ENCODE measurements at regions not wholly inside any gene's neighbourhood (a gene's known extent, or its start where the extent isn't known, plus 50 kb on each side); places are given as distances from the start of the nearest gene placed in this dataset.

DNA sequence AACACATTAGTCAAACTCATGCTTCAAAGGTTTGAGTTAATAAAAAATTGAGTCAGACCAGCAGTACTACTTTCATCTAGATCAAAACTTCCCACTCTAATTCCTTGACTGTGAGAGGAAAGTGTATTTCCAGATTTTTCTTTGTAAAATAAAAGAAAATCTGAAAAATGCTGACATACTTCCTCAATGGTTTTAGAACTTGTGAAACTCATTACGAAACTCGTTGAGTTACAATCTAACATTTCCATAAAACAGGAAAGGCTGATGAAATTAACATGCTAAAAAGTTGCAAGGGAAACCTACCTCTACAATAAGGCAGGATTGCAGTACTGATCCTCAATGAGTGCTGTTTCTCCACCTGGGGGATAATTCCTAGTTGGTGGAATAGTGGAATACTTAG lies 217.8 kb upstream of the HCCS start:
- TF ChIP-seq CTCF (IDR thresholded peaks at IDR 0.05) (no peak), EZH2 (IDR thresholded peaks at IDR 0.05) (no peak), EZH2phosphoT487 (IDR thresholded peaks at IDR 0.05) (no peak)

All from neural progenitor cell (in vitro differentiated cells).